ENCODE measurements at regions not wholly inside any gene's neighbourhood (a gene's known extent, or its start where the extent isn't known, plus 50 kb on each side); places are given as distances from the start of the nearest gene placed in this dataset.
"Not testable (repeated sequence)": the region's sequence is repeated elsewhere in the genome, so short reads cannot be mapped to it uniquely, and the experiment has no call there.

DNA sequence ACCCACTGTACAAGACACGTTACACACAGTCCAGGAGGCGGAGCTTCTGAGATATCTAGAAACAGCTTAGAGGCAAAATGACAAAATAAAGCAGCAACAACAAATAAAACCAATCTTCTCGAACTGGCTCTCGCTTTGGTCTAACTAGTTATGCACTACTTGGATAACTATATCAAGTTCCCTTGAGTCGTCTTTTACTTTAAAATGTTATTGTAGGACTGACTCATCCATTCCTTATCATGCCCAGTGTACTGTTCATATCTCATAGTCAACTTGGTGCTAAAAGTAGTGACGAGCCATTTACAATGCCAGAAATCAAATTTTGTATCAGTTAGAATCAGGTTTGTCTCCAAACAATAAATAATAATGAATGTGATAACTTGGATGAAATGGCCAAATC, 102.5 kb upstream of the SLC35G4 start:
- DNase-seq: no peak

GRCh38 chr18:11505993-11506392, 103.4 kb upstream of the SLC35G4 start:
- no peak for DNase-seq

DNA sequence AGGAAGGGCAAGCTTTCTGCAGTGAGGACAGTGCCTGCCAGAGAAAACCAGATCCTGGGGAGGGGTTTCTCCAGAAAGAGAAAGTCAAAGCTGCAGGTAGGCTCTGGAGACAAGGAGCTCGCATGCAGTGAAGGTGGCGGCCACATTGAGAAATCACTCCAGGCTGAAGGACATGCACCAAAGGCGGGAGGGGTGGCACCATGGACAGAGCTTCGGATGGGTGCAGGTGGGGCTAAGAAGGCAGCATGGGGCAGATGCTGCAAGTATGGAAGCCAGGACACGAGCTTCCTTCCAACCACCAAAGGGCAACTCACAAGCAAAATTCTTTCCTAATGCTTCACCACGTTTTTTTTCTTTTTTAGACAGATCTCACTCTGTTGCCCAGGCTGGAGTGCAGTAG, 104.4 kb upstream of the SLC35G4 start:
- peak; percentile 22 for DNase-seq

GRCh38 chr18:11502368-11502767, 107.0 kb upstream of the SLC35G4 start:
- DNase-seq: no peak

- DNase-seq: no peak
Observed at GRCh38 chr18:11501352-11501751, 108.0 kb upstream of the SLC35G4 start.

- peak; percentile 77 for DNase-seq
Observed at GRCh38 chr18:11500153-11501122, 109.0 kb upstream of the SLC35G4 start.

GRCh38 chr18:11498821-11499220, 110.6 kb upstream of the SLC35G4 start:
- DNase-seq: no peak

GRCh38 chr18:11497585-11497984, 111.8 kb upstream of the SLC35G4 start:
- DNase-seq: no peak

GRCh38 chr18:11496526-11497172, 112.7 kb upstream of the SLC35G4 start:
- no peak for DNase-seq

GRCh38 chr18:11495441-11495840, 114.0 kb upstream of the SLC35G4 start:
- no peak for DNase-seq

DNA sequence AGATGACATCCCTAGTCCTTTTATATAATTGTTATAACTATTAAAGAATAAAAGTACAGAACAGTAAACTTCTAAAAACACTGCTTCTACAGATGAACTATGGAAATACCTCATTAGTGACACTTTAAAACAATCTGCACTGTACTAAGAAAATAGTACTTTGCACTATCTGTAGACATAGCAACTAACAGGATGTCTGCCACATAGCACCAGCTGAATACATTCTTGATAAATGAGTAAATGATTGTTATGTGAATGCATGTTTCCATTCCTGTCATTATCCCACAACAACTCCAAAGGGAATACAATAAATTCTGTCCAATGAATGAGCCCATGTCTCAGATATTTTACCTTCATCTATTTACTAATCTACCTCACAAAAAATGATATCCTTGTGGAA, 115.3 kb upstream of the SLC35G4 start:
- DNase-seq: no peak

DNA sequence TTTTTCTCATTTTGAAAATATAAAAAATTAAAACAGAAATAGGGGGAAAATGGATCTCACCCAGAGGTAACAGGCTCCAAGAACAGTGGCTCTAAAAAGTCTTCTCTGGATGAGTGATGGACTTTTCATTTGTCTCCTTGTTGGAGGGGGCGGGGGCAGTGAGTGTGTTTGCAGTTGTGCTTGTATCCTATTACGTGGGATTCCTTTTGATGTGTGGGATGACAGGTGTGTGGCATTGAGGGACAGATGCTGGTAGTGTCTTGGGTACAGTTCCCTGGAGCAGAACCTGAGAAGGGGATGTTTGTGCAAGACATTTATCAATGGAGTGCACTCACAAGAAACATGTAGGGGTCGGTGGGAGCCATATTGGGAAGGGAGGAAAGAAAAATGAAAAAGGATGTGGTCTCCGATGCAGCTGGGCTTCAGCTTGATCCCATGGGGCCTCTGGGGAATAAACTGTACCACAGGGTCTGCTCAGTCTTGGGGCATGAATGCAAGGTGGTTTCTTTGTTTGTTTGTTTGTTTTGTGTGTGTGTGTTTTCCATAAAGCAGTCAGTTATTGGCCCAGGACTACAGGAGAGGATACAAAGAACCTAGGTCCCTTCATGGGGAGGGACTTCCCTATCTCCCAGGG, 120.0 kb upstream of the SLC35G4 start:
- no peak for DNase-seq

DNA sequence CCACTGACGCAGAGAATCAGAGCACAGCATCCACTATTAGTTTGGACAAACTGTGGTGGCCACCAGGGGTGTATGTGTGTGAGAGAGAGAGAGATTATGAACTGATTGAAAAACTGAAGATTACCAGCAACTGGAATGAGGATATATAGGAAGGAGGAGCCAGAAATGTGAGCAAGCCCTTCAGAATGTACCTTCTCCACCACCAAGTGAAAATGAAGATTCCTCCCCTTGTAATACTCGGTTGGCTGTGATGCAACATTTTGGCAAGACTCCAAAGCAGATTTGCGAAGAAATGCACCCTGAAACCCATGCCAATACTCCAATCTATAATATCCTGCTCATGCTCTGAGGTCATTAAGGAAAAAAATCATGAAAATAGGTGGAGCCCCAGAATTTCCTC, 121.2 kb upstream of the SLC35G4 start:
- no peak for DNase-seq

- no peak for DNase-seq
Observed at GRCh38 chr18:11487390-11487789, 122.0 kb upstream of the SLC35G4 start.

- no peak for DNase-seq
Observed at GRCh38 chr18:11482271-11482670, 127.1 kb upstream of the SLC35G4 start.

- no peak for DNase-seq
Observed at GRCh38 chr18:11480692-11481091, 128.7 kb upstream of the SLC35G4 start.

DNA sequence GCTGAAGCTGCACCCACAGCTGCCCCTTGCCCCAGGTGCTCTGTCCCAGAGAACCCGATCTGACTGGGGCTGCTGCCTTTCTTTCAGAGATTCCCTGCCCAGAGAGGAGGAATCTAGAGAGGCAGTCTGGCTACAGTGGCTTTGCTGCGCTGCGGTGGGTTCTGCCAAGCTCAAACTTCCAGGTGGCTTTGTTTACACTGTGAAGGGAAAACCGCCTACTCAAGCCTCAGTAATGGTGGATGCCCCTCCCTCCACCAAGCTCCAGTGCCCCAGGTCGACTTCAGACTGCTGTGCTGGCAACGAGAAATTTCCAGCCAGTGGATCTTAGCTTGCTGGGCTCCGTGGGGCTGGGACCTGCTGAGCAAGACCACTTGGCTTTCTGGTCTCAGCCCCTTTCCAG, 130.4 kb upstream of the SLC35G4 start:
- DNase-seq: peak; percentile 13

GRCh38 chr18:11470941-11471340, 138.5 kb upstream of the SLC35G4 start:
- DNase-seq: no peak

- no peak for DNase-seq
Observed at GRCh38 chr18:11468617-11469016, 140.8 kb upstream of the SLC35G4 start.

DNA sequence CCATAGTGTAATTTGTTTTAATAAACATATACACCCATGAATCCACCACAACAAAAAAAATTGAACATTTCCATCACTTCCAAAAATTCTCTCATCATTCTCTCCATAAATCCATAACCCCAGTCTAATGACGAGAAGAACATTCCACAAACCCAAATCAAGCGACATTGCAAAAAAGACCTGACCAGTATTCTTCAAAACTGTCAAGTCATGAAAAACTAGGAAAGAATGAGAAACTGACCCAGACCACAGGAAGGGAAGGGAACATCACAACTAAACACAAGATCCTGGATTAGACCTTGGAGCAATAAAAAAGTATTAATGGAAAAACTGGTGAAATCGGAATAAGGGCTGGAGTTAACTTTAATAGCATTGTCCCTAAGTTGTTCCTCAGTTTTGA, 141.3 kb upstream of the SLC35G4 start:
- no peak for DNase-seq

GRCh38 chr18:11467611-11468010, 141.8 kb upstream of the SLC35G4 start:
- DNase-seq: no peak

DNA sequence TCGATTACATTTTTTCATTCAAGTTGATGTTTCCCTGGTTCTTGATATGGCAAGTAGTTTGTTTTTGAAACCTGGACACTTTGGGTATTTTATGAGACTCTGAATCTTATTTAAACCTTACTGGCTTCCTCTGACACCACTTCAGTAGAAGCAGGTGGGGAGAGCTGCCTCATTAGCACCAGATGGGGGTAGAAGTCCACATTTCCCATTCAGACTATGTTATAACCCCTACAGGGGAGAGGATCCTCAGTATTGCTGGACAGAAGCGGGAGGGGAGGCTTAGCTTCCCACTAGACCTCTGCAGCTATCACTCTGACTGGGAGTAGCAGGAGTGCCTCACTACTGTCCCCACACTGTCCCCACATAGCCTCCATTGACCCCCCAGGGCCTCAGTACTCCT, 145.3 kb upstream of the SLC35G4 start:
- no peak for DNase-seq

GRCh38 chr18:11458447-11458846, 150.9 kb upstream of the SLC35G4 start:
- no peak for DNase-seq

DNA sequence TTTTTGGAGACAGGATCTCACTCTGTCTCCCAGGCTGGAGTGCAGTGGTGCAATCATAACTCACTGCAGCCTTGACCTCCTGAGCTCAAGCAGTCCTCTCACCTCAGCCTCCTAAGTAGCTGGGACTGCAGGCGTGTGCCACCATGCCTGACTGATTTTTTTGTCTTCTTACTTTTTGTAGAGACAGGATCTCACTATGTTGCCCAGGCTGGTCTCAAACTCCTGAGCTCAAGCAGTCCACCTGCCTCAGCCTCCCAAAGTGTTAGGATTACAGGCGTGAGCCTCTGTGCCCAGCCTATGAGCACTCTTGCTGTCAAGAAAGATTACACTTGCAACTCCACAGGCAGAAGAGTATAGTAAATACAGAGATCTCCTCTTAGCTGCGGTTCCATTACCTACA, 151.5 kb upstream of the SLC35G4 start:
- DNase-seq: not testable (repeated sequence)
